HPDE6-E6E7 (cell line): ENCODE measurements at regions not wholly inside any gene's neighbourhood (a gene's known extent, or its start where the extent isn't known, plus 50 kb on each side); places are given as distances from the start of the nearest gene placed in this dataset.

Source experiments
- DNase-seq: peaks from one replicate; pipeline ENCODE4 v3.0.0; 2011; ENCODE audit warnings: missing footprints; ENCODE audit errors: extremely low spot score

DNA sequence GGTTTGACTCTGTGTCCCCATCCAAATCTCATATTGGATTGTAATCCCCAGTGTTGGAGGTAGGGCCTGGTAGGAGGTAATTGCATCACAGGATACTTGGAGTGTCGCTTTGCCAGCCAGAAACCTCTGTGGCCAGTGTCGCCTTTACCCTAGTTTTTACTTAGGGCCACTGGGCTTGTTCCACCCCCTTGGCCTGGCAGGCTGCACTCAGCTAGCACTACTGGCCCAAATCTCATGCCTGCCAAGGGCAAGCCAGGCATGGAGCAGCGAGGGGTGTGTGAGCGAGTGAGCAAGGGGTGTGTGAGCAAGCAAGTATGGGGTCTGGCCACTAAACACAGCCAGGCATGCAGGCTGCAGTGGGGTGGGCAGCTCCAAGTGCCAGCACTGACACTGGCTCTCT is 178.7 kb upstream of the MGAT5 start:
- no peak for DNase-seq

DNA sequence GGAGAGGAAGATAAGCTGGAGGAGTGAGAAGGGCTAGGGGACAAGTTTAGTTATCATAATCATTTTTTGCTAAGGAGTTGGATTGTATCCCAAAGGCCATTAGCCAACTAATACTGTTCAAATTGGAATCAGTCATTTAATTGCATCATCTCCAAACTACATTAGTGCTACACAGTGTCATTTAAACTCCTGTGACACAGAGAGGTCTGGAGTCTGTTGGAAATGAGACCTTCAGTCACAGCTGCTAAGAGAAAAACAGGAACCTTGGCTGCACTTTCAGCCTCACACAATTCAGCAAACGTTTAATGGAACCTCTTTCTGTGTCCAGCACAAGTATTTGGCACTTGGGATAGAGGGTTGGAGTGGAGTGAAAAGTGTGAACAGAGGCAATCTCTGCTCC is 175.5 kb upstream of the MGAT5 start:
- no peak for DNase-seq

DNA sequence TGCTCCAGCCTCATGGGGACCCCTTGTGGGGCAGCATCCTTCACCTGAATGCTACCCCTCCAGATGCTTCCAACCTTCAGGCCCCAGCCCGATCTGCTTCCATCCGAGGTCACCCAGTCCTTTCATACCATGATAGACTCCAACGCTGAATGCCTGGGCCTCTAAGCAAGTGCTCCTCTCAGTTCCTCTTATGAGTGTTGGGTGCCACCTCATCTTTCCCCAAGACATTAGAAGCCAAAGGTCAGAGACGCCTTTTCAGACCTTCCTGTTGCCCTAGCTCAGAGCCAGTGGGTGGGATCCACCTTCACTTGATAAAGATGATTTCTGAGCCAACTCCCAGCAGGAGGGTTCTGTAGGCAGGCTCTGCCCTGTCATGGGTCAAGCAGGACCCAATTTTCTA is 174.5 kb upstream of the MGAT5 start:
- DNase-seq, result no peak

DNA sequence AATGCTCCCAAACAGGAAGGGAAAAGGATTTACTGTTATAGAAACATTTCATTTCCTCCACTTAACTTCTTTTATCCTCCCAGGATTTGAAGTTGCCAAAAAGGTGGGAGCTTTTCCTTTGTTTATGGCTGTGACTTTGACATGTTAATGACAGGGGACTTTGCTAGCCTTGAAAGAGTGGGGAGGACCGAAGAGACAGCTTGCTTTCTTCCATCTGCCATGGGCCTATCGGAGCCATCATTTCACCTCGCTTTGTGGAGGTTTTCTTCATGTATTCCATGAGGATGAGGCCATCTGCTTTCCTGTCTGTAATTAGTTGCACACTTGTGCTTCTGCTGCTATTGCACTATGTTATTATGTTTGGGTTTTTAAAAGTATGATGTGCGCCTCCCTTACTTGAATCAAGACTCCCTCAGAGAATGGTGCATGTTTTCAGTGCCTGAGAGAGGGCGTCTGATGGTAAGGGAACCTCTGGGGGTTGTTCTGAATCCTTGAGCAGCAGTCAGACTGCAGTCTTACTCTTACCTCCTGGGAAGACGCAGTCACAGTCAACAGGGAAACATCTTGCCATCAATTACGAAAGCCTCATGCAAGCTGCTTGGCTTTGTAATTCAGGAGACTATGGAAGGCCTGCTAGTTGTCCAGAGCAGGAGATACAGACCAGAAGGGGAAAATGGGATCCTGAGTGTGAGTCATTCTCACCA is 173.3 kb upstream of the MGAT5 start:
- DNase-seq, result no peak

DNA sequence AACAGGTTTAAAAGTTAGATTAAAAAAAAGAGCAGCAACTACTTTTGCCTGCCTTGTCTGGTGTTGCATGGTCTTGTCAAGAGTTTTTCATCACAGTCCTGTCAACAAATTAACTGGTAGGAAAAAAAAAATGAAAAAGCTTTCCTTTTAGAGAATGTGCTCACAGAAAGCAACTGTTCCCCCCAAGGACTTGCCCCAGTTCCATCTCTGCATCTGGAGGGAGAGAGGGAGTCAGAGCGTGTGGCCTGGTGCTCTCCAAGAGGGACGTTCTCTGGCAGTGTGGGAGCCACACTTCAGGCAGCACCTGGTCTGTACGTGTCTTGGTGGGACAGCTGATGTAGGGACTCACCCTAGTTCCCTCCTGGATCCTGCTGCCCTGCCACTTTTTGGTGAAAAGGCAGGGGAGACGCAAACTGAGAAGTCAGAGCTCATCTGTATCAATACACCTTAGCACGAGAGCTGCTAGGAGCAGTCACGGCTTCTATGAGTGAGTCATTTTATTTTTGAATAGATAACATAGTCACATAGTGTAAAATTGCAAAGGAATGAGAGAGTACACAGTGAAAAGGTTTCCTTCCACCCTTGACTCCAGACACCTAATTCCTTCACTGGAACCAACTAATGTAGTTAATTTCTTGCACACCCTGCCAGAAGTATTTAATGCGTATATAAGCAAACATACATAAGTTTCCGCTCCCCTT is 172.5 kb upstream of the MGAT5 start:
- no peak for DNase-seq

DNA sequence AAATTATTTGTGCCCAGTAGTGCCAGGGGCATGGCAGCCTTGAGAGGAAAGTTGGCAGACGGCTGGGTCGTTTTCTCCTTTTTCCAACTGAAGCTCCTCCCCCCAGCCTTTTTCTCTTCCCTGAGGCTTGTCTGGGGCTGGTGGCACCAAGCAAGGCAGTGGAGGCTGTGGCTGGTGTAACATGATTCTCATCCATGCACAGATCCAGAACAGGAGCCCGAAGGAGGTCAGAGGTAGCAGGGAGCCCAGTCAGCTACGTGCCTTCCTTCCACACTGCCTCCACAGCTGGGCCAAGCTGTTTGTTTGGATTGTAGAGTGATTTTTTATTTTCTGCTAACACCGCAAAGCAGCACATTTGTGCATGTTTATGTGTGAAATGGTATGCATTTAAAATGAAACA is 170.3 kb upstream of the MGAT5 start:
- no peak for DNase-seq

DNA sequence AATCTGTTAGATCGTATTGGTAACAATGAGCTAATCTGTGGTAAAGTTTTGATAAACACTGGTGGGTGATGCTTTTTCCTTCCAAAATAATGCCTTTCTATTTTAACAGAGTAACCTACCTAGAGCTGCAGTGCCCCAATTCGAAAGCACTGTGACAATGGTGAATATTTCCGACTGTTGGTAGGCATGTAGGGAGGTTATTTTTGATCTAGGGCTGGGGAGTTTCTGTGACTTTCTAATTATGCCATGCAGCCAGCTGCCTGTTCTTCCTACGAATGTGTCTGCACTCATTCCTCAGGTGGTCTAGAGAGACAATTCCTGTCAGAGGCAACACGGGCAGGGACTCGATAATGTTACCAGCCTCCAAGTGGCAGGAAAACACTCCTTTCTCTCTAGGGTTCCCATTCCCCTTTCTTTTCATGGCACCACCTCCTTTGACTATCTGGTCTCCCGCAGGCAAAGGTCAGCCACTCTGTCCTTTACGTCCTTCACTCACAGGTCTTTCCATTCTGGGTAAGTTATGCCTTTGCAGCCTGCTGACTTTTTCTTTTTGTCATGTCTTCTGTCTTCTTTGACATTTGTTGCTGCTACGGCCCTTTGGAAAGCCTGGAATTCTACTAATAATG is 167.2 kb upstream of the MGAT5 start:
- no peak for DNase-seq

DNA sequence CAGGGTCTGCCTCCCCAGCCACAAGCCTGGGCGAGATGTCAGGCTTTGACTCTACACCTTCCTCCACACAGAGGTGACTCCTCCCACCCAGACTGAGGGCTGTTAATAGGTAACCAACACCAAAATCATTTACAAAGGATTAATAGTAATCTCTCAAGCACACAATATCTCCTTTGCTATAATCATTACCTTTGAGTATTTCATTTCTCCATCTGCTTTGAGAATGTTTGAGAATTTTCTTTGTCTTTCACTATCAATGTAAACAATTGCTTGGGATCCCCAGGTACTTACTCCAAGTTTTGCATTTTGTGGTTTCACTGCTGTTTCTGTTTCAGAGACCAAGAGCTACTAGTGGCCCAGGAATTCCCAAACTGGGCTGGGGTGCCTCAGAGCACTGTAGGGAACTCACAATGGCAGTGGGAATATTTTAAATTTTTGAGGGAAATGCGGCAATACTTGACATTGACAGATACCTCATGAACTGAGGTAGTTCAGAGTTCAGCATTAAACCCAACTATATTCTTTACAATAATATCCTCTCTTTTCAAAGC is 166.4 kb upstream of the MGAT5 start:
- no peak for DNase-seq

DNA sequence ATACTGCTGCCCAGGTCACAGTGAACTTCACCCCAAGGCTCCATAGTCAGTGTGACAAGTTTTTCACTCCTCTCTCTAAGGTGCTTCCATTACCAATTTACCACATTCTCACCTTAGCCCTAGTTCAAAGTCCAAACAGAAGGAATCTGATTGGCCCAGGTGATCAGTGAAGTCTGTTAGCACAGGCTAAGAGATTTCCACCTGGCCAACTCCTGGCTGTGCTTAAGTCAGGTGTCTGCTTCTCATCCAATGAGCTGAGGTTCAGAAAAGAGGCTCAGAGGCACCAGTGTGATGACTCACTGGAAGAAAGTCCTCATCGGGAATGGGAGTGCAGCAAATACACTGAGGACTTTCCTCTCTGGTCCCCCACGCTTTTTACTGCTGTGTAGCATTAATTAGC is 164.4 kb upstream of the MGAT5 start:
- no peak for DNase-seq

DNA sequence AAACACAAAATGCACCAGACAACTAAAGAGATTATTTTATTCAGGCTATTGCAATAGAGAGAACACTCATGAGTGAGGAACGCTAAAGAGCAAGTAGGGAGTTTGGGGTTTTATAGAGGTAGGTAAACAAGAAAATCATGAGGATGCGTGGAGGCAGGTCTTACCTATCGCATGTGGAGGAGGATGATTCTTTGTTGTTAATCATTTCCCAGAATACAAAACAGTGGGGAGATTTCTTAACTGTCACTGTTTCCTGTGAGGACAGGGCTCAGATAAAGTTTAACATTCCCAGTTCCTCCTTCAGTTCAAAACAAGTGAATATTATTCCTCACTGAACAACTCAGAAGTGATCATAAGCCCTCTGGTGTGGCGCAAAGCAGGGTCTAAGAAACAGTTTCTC is 156.1 kb upstream of the MGAT5 start:
- no peak for DNase-seq

DNA sequence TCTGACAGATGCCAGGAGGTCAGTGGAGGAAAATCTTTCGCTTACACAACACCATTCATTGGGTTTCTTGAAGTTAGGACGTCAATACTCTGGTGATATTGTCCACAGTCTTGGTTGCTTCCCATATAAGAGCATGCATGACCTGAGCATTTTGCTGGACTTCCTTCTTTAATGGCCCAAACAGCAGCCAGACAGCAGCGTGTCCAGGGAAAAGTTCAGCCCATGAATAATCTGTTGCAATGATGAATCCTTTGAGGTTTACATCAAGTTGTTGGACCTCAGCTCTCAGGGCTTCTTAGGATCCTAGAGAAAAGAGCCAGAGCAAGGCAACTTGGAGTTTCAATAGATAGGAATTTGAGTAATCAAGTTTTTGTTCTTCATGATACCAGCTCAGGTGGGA is 155.6 kb upstream of the MGAT5 start:
- no peak for DNase-seq

DNA sequence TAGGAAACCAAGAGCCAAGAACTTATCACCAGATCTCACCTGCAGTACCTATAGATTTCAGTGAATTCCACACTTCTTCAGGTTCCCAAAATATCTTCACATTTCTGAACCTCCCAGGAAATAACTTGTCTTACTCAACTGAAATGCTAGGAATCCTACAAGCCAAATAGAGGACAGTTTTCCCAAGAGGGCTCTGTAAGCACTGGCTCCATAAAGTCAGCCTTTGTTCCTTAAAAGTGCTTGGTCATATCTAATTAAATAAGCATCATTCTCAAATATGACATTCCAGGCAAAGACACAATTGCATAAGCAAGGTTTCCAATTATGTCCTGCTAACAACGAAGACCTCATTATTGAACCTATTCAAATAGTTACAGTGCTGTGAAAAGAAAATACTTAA is 154.6 kb upstream of the MGAT5 start:
- DNase-seq, result no peak

DNA sequence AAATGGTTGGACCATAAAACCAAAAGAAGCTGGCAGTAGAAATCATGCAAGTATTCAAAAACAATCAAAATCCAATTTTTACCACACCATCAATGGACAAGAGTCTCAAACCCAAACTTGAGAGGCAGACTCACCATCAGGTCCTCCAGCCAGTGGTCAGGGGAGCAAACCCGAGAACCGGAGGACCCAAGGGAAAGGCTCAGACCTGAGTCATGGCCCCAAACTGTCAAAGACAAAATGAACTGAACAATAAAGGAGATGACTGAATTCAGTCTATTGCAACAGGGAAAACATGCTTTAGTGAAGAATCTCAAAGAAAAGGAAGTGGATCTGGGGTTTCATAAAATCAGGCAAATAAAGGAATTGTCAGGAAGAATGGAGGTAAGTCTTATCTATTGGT is 150.7 kb upstream of the MGAT5 start:
- DNase-seq, result no peak

DNA sequence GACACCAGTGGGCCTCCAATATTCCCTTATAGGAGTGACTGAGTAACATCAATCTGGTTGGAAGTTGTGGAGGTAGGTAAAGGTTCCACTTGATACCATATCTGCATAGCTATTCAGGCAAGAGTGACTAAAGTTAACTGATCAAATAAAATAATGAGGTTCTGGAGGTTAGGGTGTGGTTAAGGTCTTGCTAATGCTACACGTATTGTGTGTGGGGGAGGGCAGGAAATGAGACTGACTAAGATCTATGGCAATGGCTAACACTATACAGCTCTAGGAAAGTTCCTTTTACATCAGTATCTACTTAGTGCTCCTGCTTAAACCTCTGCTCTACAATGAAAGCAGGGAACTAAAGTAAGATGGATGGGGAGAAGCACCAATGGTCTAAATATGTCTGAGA is 149.1 kb upstream of the MGAT5 start:
- DNase-seq, result no peak

DNA sequence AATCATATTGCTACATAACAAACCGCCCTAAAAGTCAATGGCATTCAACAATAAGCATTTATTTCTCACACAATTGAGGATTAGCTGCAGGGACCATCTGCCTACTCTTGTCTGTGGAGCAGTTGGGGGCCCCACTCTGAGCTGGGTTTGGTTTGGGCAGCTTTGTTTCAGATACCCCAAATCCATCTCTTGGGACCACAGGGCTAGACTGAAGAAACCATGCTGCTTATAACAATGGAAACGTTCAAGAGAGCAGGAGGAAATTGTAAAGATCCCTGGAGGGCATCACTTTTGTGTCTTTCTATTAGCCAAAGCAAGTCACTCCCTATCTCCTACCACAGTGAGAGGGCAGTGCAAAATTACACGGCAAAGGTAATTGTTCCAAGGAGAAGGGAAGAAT is 146.5 kb upstream of the MGAT5 start:
- DNase-seq, result no peak

DNA sequence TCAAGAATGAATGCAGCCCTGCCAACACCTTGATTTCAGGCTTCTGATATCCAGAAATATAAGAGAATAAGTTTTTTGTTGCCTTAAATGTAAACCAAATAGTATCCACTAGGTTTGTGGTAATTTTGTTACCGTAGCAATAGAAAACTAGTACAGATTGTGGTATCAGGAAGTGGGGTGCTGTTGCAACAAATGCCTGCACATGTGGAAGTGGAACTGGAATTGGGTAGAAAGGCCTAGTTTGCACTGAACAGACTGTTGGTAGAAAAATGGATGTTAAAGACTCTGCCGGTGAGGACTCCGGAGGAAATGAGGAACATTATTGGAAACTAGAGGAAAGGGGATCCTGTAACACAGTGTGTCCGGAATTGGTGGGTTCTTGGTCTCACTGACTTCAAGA is 145.8 kb upstream of the MGAT5 start:
- DNase-seq, result no peak

DNA sequence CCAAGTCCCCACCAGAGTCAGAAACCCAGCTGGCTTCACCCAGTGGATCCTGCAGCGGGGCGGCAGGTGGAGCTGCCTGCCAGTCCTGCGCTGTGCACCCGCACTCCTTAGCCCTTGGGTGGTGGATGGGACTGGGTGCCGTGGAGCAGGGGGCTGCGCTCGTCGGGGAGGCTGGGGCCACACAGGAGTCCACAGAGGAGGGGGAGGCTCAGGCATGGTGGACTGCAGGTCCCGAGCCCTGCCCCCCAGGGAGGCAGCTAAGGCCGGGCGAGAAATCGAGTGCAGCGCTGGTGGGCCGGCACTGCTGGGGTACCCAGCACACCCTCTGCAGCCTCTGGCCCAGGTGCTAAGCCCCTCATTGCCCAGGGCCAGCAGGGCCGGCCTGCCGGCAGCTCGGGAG is 144.6 kb upstream of the MGAT5 start:
- no peak for DNase-seq

DNA sequence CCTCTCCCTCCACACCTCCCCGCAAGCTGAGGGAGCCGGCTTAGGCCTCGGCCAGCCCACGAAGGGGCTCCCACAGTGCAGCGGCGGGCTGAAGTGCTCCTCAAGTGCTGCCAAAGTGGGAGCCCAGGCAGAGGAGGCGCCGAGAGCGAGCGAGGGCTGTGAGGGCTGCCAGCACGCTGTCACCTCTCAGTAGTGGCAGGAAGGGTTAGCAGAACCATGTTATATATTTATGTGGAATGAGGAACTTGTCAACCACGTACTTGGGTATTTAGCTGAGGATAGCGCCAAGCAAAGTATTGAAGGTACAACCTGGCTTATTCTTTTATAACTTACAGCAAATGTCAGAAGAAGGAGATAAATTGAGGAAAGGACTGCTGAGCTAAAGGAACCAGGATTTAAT is 144.1 kb upstream of the MGAT5 start:
- no peak for DNase-seq

DNA sequence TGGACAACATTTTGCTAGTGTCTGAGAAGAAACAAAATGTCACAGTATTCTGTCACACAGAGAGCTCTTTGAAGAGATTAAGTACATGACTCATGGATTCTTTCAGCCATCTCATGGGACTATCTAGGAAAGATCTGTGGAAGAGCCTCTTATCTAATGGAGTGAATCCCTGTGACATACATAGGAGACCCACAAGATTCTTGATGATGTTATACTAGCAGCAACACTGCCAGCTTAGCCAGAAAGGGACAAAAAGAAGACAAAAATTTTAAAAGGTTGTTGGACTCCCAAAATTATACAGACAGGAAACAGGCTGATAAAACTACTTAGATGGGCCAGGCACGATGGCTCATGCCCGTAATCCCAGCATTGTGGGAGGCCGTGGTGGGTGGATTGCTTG is 143.3 kb upstream of the MGAT5 start:
- DNase-seq, result no peak

DNA sequence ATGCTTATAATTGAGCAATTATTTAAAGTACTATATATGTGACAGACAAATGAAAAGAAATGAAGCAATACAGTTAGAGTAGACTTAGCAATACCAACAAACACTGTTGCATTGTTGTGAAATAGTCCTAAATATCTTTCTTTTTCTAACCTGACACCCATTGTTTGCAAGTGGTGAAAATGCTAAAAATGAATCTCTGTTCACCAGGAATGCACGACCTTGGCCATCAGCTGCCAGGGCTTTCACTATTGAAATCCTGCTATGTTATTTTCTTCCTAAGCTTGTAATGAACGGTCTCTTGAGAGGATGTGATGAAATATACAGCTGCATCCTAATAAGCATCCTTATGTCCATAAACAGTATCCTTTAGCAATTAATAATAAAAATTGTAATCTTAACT is 136.2 kb upstream of the MGAT5 start:
- no peak for DNase-seq

DNA sequence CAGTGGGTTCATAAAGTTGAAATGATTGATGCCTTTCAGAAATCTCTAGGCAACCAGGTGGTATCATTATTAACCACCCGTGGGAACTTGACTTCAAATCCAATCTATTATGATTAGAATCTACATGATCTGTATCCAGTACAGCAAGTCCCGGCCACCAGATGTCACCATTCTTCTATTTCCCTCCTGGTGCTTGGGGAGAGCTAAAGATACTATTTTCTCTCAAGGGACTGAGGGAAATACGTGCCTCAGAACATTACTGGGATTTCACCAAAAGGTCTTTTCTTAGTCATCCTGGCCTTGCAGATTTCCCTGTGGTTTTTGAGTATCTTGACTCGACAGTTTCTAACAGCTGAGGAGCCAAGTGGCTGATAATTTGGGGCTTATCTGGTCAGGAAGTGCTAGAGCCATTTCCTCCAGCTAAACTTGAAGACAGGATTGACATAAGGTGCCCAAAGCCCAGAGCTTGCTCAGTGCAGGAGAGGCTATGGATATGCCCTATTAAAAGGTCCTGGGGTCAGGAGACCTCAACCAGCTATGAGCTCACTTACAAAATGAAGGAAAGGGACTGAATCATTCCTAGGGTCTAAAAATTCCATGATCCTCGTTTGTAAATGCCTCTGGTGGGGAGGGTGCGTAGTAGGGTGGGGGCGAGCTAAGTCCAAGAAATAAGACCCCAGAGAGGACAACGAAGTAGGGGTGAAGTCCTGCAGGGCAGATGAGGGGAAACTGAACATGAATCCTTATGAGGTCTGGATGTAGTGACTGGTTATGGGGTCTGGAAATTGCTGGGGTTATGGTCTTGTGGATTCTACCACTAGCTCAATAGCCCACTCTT is 135.4 kb upstream of the MGAT5 start:
- DNase-seq, result peak; percentile 79

DNA sequence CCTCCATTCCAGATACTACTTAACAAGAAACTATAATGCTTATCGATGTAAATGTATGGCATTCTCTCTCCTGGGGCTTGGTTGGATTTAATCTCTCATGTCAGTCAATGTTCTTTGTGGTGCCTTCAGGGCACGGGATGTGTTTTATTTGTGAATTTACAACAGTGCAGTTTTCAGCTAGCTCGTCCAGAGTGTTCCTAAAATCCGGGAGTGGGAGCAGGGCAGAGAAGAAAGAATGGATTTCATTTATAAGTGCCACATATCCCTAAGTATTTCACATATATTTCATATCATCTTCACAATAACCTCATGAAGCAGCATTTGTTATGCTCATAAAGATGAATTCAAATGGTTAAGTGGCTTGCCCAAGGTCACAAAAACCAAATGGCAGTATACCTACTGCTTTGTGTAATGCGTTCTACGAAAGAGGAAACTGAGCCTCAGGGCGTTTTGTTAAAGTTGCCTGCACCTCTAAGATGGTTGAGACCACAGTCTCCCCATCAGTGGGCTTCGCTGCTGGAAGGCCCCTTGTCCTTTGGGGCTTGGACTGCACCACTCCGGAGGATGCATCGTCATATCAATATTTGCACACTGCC is 134.7 kb upstream of the MGAT5 start:
- no peak for DNase-seq
